ENCODE measurements at regions not wholly inside any gene's neighbourhood (a gene's known extent, or its start where the extent isn't known, plus 50 kb on each side); places are given as distances from the start of the nearest gene placed in this dataset.

- no peak overlapping the region for H4K8ac ChIP-seq (ENCODE audit: extremely low read depth, insufficient read depth, low read length)
- H3K27ac ChIP-seq (ENCODE audit: low read depth, low read length), result no peak overlapping the region
- H3K36me3 ChIP-seq (ENCODE audit: control insufficient read depth in 2 of 4, insufficient read depth in 4 of 4, low read length in 3 of 4), result no peaks in the 10 kb centered on the region
- no peak overlapping the region for H3K9ac ChIP-seq (replicated peaks in 1 of 4; ENCODE audit: extremely low read depth in 1 of 4, low read depth in 3 of 4, low read length in 3 of 4)
- ChIA-PET POLR2A (ENCODE audit: partially characterized antibody) (no interaction called here), CTCF (ENCODE audit: partially characterized antibody) (no interaction called here)
- no peak overlapping the region for H2BK15ac ChIP-seq (ENCODE audit: low read length)
- no peak overlapping the region for H3K4me3 ChIP-seq (ENCODE audit: extremely low read depth in 1 of 4, insufficient read depth in 2 of 4, low read depth in 3 of 4, low read length in 4 of 4)
- H3K4me1 ChIP-seq (replicated peaks in 1 of 4; ENCODE audit: control insufficient read depth in 3 of 4, insufficient read depth in 4 of 4, low read length in 3 of 4), result no peaks in the 10 kb centered on the region
- H3K4ac ChIP-seq (replicated peaks; ENCODE audit: insufficient read length, low read depth, low read length), result no peak overlapping the region
- H3K4me2 ChIP-seq (ENCODE audit: insufficient read depth in 1 of 2, low read depth in 2 of 2, low read length in 2 of 2), result no peak overlapping the region
- no peak overlapping the region for H3K14ac ChIP-seq (ENCODE audit: insufficient read length)
- H2BK20ac ChIP-seq (ENCODE audit: low read length), result no peak overlapping the region
- DNase-seq (ENCODE audit: low read depth in 1 of 2, low spot score in 2 of 2) (no peak), FAIRE-seq (no peak)
- H3K23me2 ChIP-seq (ENCODE audit: low read depth, low read length), result no peaks in the 10 kb centered on the region
- no peak overlapping the region for H3K23ac ChIP-seq (ENCODE audit: insufficient read length)
- no peak overlapping the region for H2AK5ac ChIP-seq (ENCODE audit: low read depth, low read length)
- no peaks in the 10 kb centered on the region for H3K79me1 ChIP-seq (ENCODE audit: low read depth, low read length)
- H3K9me3 ChIP-seq (ENCODE audit: insufficient read depth in 2 of 2, low read depth in 1 of 2, low read length in 1 of 2), result peaks cover 0 to 3% of the 10 kb centered on the region in 2 experiments; a peak in 1 of 4 replicates
- H2BK12ac ChIP-seq (ENCODE audit: low read depth, low read length), result no peak overlapping the region
- H4K20me1 ChIP-seq (replicated peaks in 1 of 2; ENCODE audit: control insufficient read depth in 1 of 2, insufficient read depth in 2 of 2, low read length in 2 of 2), result no peaks in the 10 kb centered on the region
- no peaks in the 10 kb centered on the region for H3K79me2 ChIP-seq (ENCODE audit: control insufficient read depth in 1 of 2, insufficient read depth in 2 of 2, low read length in 2 of 2)
- H4K91ac ChIP-seq (replicated peaks; ENCODE audit: insufficient read length, low read length), result no peak overlapping the region
- no peak overlapping the region for H3K56ac ChIP-seq (replicated peaks; ENCODE audit: insufficient read length, low read depth, low read length)
- no peaks in the 10 kb centered on the region for H3K27me3 ChIP-seq (replicated peaks in 1 of 4; ENCODE audit: control insufficient read depth in 3 of 4, extremely low read depth in 1 of 4, insufficient read depth in 3 of 4, low read length in 3 of 4)
- 94% methylated on average over 5 of the region's 5 CpGs; no CpG with 5 or more reads in 1 of the 2 experiments for WGBS, 2 experiments (ENCODE audit: extremely low coverage in 1 of 2, insufficient coverage in 1 of 2, insufficient read length in 1 of 2, insufficient replicate concordance in 2 of 2, low coverage in 1 of 2, low lambda C conversion rate in 2 of 2, missing lambda C conversion rate in 1 of 2)
- H2AFZ ChIP-seq (ENCODE audit: low read length), result no peak overlapping the region
- TF ChIP-seq RFX5 (IDR thresholded peaks at IDR 0.05; ENCODE audit: borderline replicate concordance, low read depth, low read length), result no peak
- TF ChIP-seq SIN3A (conservative IDR thresholded peaks at IDR 0.05 in 1 of 2, IDR thresholded peaks at IDR 0.05 in 1 of 2; ENCODE audit: low read depth in 1 of 2, low read length in 2 of 2), result no peak
- TF ChIP-seq RBBP5 (IDR thresholded peaks at IDR 0.05; ENCODE audit: borderline replicate concordance, low read depth, low read length), result no peak
- H4K5ac ChIP-seq (ENCODE audit: insufficient read length, low read depth, low read length), result no peak overlapping the region
- H3K18ac ChIP-seq (ENCODE audit: extremely low read depth, low read length), result no peak overlapping the region
- no peak overlapping the region for H2BK120ac ChIP-seq (replicated peaks; ENCODE audit: low read depth, low read length)
- H2BK5ac ChIP-seq (ENCODE audit: low read depth, low read length), result no peak overlapping the region
Measured at GRCh38 chr2:175350105-175350504, 168.6 kb upstream of the ATP5MC3 start.

Data from H1 (cell line).